Mesenchymal stem cell (in vitro differentiated cells and primary cell): ENCODE measurements at regions not wholly inside any gene's neighbourhood (a gene's known extent, or its start where the extent isn't known, plus 50 kb on each side); places are given as distances from the start of the nearest gene placed in this dataset.
"Not testable (repeated sequence)": the region's sequence is repeated elsewhere in the genome, so short reads cannot be mapped to it uniquely, and the experiment has no call there.

Source experiments
- DNase-seq: peaks from one replicate; pipeline ENCODE4 v3.0.0-alpha.2; 2013
- H2AFZ ChIP-seq: one replicate; pipeline ENCODE4 v1.6.1; 2013; ENCODE audit warnings: low read depth, mild to moderate bottlenecking, control low read depth, inconsistent platforms, low read length, moderate library complexity
- H2AK5ac ChIP-seq: 2 replicates; pipeline ENCODE4 v1.6.1; 2013; ENCODE audit warnings: low read length, moderate library complexity, mild to moderate bottlenecking, inconsistent platforms; ENCODE audit not compliant: severe bottlenecking
- H2BK120ac ChIP-seq: one replicate; pipeline ENCODE4 v1.6.1; 2013; ENCODE audit warnings: low read depth, mild to moderate bottlenecking, inconsistent platforms, low read length, moderate library complexity
- H2BK12ac ChIP-seq, 2 experiments: one replicate each; pipeline ENCODE4 v1.6.1; 2013; ENCODE audit warnings: inconsistent platforms in 2 of 2, low read length in 2 of 2, mild to moderate bottlenecking in 2 of 2, moderate library complexity in 2 of 2, control low read depth in 1 of 2
- H2BK15ac ChIP-seq: one replicate; pipeline ENCODE4 v1.6.1; 2013; ENCODE audit warnings: mild to moderate bottlenecking, low read depth, inconsistent platforms; ENCODE audit not compliant: poor library complexity, severe bottlenecking
- H2BK5ac ChIP-seq: 2 replicates; pipeline ENCODE4 v1.6.1; 2013; ENCODE audit warnings: low read depth, mild to moderate bottlenecking, low read length, control low read depth, inconsistent platforms; ENCODE audit not compliant: poor library complexity, severe bottlenecking
- H3K14ac ChIP-seq, 2 experiments: one replicate each; pipeline ENCODE4 v1.6.1; 2013; ENCODE audit warnings: inconsistent platforms in 2 of 2, low read length in 2 of 2, control low read depth in 1 of 2, mild to moderate bottlenecking in 1 of 2, moderate library complexity in 1 of 2
- H3K18ac ChIP-seq, 2 experiments: one replicate each; pipeline ENCODE4 v1.6.1; 2013; ENCODE audit warnings: inconsistent platforms in 2 of 2, low read length in 2 of 2, control low read depth in 1 of 2, low read depth in 1 of 2, mild to moderate bottlenecking in 1 of 2
- H3K23ac ChIP-seq, 2 experiments: one replicate each; pipeline ENCODE4 v1.6.1; 2013; ENCODE audit warnings: inconsistent platforms in 2 of 2, low read length in 2 of 2, mild to moderate bottlenecking in 2 of 2, moderate library complexity in 2 of 2, control low read depth in 1 of 2
- H3K27ac ChIP-seq: 2 replicates; pipeline ENCODE4 v1.5.1; 2013; ENCODE audit warnings: mild to moderate bottlenecking, moderate library complexity, low read length, control low read depth, inconsistent platforms; ENCODE audit not compliant: poor library complexity, severe bottlenecking
- H3K27me3 ChIP-seq, 2 experiments: 2 replicates each; pipeline versions ENCODE4 v1.6.1 to v1.7.0; 2013; ENCODE audit warnings: low read length in 2 of 2, mild to moderate bottlenecking in 2 of 2, moderate library complexity in 2 of 2, control low read depth in 1 of 2, inconsistent platforms in 1 of 2; ENCODE audit not compliant: control insufficient read depth in 1 of 2, insufficient read depth in 1 of 2
- H3K36me3 ChIP-seq, 2 experiments: 2 replicates each; pipeline versions ENCODE4 v1.6.1 to v1.7.0; 2013; ENCODE audit warnings: low read length in 2 of 2, control low read depth in 1 of 2, inconsistent platforms in 1 of 2, low read depth in 1 of 2, mild to moderate bottlenecking in 1 of 2; ENCODE audit not compliant: insufficient read depth in 2 of 2, control insufficient read depth in 1 of 2
- H3K4ac ChIP-seq, 2 experiments: one replicate each; pipeline ENCODE4 v1.6.1; 2013; ENCODE audit warnings: inconsistent platforms in 2 of 2, low read length in 2 of 2, mild to moderate bottlenecking in 2 of 2, moderate library complexity in 2 of 2, control low read depth in 1 of 2, low read depth in 1 of 2
- H3K4me1 ChIP-seq: 2 replicates; pipeline ENCODE4 v1.6.1; 2013; ENCODE audit warnings: low read depth, low read length, control low read depth; ENCODE audit not compliant: control insufficient read depth, insufficient read depth
- H3K4me2 ChIP-seq: 2 replicates; pipeline ENCODE4 v1.6.1; 2013; ENCODE audit warnings: low read length, mild to moderate bottlenecking, inconsistent platforms; ENCODE audit not compliant: poor library complexity, severe bottlenecking
- H3K4me3 ChIP-seq, 2 experiments: 2 replicates each; pipeline versions ENCODE4 v1.5.1 to v1.7.0; 2013; ENCODE audit warnings: low read length in 2 of 2, mild to moderate bottlenecking in 2 of 2, control low read depth in 1 of 2, low read depth in 1 of 2; ENCODE audit not compliant: insufficient read depth in 1 of 2
- H3K79me1 ChIP-seq: replicated peaks from 2 replicates; pipeline ENCODE4 v1.6.1; 2013; ENCODE audit warnings: mild to moderate bottlenecking, control low read depth, low read length, inconsistent platforms; ENCODE audit not compliant: poor library complexity, severe bottlenecking
- H3K9ac ChIP-seq: 2 replicates; pipeline ENCODE4 v1.7.0; 2013; ENCODE audit warnings: mild to moderate bottlenecking, low read length, moderate library complexity
- H3K9me3 ChIP-seq: 2 replicates; pipeline ENCODE4 v1.7.0; 2013; ENCODE audit warnings: mild to moderate bottlenecking, low read length; ENCODE audit not compliant: control insufficient read depth
- H4K8ac ChIP-seq: one replicate; pipeline ENCODE4 v1.6.1; 2013; ENCODE audit warnings: inconsistent platforms, mild to moderate bottlenecking, low read length, moderate library complexity
- H4K91ac ChIP-seq: one replicate; pipeline ENCODE4 v1.6.1; 2013; ENCODE audit warnings: mild to moderate bottlenecking, low read length, inconsistent platforms
- WGBS: methylation state at CpG from one replicate; pipeline ENCODE4 v1.1.7; 2013; ENCODE audit warnings: mixed read lengths; 5-methylcytosine and 5-hydroxymethylcytosine counted together

- not testable (repeated sequence) for H3K14ac ChIP-seq, H2BK15ac ChIP-seq
- 95% methylated on average over 26 of the region's 26 CpGs for WGBS
Observed at GRCh38 chrX:35221391-35221790, 278.8 kb downstream of the FAM47B start.

GRCh38 chrX:35244088-35244741 lies 301.6 kb downstream of the FAM47B start:
- H3K4me3 ChIP-seq, result no peak overlapping the region

More at GRCh38 chrX:35221391-35221790, 278.8 kb downstream of the FAM47B start:
- not testable (repeated sequence) for H2BK120ac ChIP-seq, H3K4me1 ChIP-seq, H3K27ac ChIP-seq, H2BK5ac ChIP-seq, H4K8ac ChIP-seq, H3K18ac ChIP-seq, H3K9ac ChIP-seq, H2AK5ac ChIP-seq, H3K36me3 ChIP-seq, H3K27me3 ChIP-seq, DNase-seq, H3K79me1 ChIP-seq, H3K4me3 ChIP-seq, H2AFZ ChIP-seq, H3K4me2 ChIP-seq, H4K91ac ChIP-seq, H3K9me3 ChIP-seq, H3K23ac ChIP-seq, H3K4ac ChIP-seq, H2BK12ac ChIP-seq

GRCh38 chrX:35244796-35245508 lies 302.4 kb downstream of the FAM47B start:
- no peak overlapping the region for H2BK120ac ChIP-seq
- no peak overlapping the region for H4K91ac ChIP-seq
- H3K9ac ChIP-seq, result no peak overlapping the region
- no peak overlapping the region for H3K27ac ChIP-seq
- no peak overlapping the region for H3K14ac ChIP-seq
- no peaks in the 10 kb centered on the region for H3K27me3 ChIP-seq
- no peak overlapping the region for H2AK5ac ChIP-seq
- no peaks in the 10 kb centered on the region for H3K9me3 ChIP-seq
- H3K4me1 ChIP-seq, result no peaks in the 10 kb centered on the region
- DNase-seq, result no peak
- H2BK15ac ChIP-seq, result no peak overlapping the region
- no peaks in the 10 kb centered on the region for H3K79me1 ChIP-seq
- H3K4ac ChIP-seq, result no peak overlapping the region
- H2AFZ ChIP-seq, result no peak overlapping the region
- no peak overlapping the region for H4K8ac ChIP-seq
- H3K18ac ChIP-seq, result no peak overlapping the region
- H3K23ac ChIP-seq, result no peak overlapping the region
- no peak overlapping the region for H2BK12ac ChIP-seq
- no peak overlapping the region for H3K4me2 ChIP-seq
- no peaks in the 10 kb centered on the region for H3K36me3 ChIP-seq
- H3K4me3 ChIP-seq, result no peak overlapping the region
- WGBS, result 78% methylated on average over 7 of the region's 11 CpGs
- no peak overlapping the region for H2BK5ac ChIP-seq

More at GRCh38 chrX:35244088-35244741, 301.6 kb downstream of the FAM47B start:
- H3K27me3 ChIP-seq, result no peaks in the 10 kb centered on the region
- no peak overlapping the region for H2BK15ac ChIP-seq
- no peak overlapping the region for H2AK5ac ChIP-seq
- no peak overlapping the region for H2BK120ac ChIP-seq
- 65% methylated on average over 3 of the region's 3 CpGs for WGBS
- no peak overlapping the region for H3K18ac ChIP-seq
- H3K23ac ChIP-seq, result no peak overlapping the region
- no peaks in the 10 kb centered on the region for H3K79me1 ChIP-seq
- no peak overlapping the region for H2BK5ac ChIP-seq
- no peak overlapping the region for H4K91ac ChIP-seq
- no peak overlapping the region for H3K9ac ChIP-seq
- DNase-seq, result no peak
- H4K8ac ChIP-seq, result no peak overlapping the region
- H3K4ac ChIP-seq, result no peak overlapping the region
- H3K27ac ChIP-seq, result no peak overlapping the region
- H2AFZ ChIP-seq, result no peak overlapping the region
- no peaks in the 10 kb centered on the region for H3K4me1 ChIP-seq
- no peaks in the 10 kb centered on the region for H3K9me3 ChIP-seq
- H3K36me3 ChIP-seq, result no peaks in the 10 kb centered on the region
- no peak overlapping the region for H2BK12ac ChIP-seq
- no peak overlapping the region for H3K14ac ChIP-seq
- no peak overlapping the region for H3K4me2 ChIP-seq

- no peak overlapping the region for H3K9ac ChIP-seq
- no peak for DNase-seq
- no peak overlapping the region for H3K14ac ChIP-seq
- 76% methylated on average over 1 of the region's 1 CpG for WGBS
- peaks cover 0 to 3% of the 10 kb centered on the region in 2 experiments for H3K27me3 ChIP-seq
- H3K4me1 ChIP-seq, result no peaks in the 10 kb centered on the region
- no peak overlapping the region for H3K23ac ChIP-seq
- H3K18ac ChIP-seq, result no peak overlapping the region
- no peak overlapping the region for H2AFZ ChIP-seq
- no peak overlapping the region for H3K4me2 ChIP-seq
- no peak overlapping the region for H3K4me3 ChIP-seq
- H4K91ac ChIP-seq, result no peak overlapping the region
- no peak overlapping the region for H3K4ac ChIP-seq
- no peak overlapping the region for H3K27ac ChIP-seq
- no peak overlapping the region for H2BK12ac ChIP-seq
- H3K79me1 ChIP-seq, result no peaks in the 10 kb centered on the region
- H2BK120ac ChIP-seq, result no peak overlapping the region
- no peak overlapping the region for H2BK5ac ChIP-seq
- H2BK15ac ChIP-seq, result no peak overlapping the region
- no peak overlapping the region for H4K8ac ChIP-seq
- no peaks in the 10 kb centered on the region for H3K9me3 ChIP-seq
- no peak overlapping the region for H2AK5ac ChIP-seq
- no peaks in the 10 kb centered on the region for H3K36me3 ChIP-seq
Observed at GRCh38 chrX:35251226-35251625, 308.6 kb downstream of the FAM47B start.
